ENCODE measurements at regions not wholly inside any gene's neighbourhood (a gene's known extent, or its start where the extent isn't known, plus 50 kb on each side); places are given as distances from the start of the nearest gene placed in this dataset.
A peak's percentile ranks its signal among the peaks of the same experiment; 100 is the strongest.

DNA sequence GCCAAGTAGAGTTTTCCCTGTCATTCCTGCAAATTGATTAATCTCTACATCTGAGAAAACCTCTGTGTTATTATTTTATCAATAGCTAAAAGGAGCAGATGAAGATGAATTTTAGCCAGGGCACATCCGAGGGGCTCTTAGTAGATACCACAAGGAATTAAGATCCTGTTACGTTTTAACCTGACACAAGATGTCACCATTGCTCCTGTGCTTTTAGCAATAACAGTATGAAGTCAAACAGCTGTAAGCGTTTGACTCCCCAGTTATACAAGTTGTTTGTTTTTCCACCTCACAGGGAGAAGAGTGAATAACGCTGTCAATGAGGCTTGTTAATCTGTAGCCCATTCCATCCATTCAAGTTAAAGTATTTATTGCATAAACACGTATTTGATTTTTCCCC, 76.0 kb upstream of the AP1S2 start:
- FAIRE-seq (no peak), DNase-seq (ENCODE audit: low spot score in 2 of 2) (no peak)

DNA sequence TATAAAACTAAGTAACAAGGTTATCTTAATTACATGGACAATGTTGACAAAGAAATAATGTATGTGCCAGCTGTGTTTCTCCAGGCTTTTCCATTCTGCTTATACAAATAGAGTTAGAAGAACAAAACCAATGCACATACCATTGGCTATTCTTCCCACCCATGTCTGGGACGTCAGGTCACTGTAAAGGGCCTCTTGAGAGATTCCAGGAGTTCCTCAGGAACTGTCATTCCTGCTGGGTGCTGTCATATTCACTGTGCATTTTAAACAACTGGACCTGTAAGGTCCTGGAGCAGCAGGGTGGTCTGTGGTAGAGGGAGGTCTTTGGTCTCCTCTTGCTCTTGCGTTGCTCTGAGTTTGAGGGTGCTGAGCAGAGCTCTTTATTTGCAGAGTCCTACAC, 74.6 kb upstream of the AP1S2 start:
- FAIRE-seq (no peak), DNase-seq (ENCODE audit: low spot score in 2 of 2) (no peak)

- DNase-seq (ENCODE audit: low spot score in 2 of 2) (no peak), FAIRE-seq (no peak)
Measured at GRCh38 chrX:15926622-15927021, 72.0 kb upstream of the AP1S2 start.

GRCh38 chrX:15918003-15918402, 63.4 kb upstream of the AP1S2 start:
- FAIRE-seq (no peak), DNase-seq (ENCODE audit: low spot score in 2 of 2) (no peak)

DNA sequence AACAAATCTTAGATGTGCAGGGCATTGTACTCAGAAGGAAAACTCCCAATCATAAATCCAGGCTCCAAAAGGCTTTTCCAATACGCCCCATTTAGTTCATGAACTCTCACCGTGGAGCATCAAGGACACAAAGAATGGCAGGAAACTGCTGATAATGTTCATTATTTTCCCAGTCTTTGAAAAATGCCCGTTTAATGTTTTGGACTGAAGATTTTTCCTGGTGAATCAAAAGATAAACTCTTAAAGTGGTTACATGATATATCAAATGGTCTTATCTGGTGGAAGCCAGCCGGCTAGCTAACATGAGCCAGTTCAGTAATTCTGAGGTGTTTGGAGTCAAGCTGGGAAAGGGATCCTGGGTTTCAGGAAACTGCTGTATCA, 62.1 kb upstream of the AP1S2 start:
- DNase-seq (ENCODE audit: low spot score in 2 of 2) (no peak), FAIRE-seq (no peak)

- no peak for FAIRE-seq
Measured at GRCh38 chrX:15915959-15916703, 61.5 kb upstream of the AP1S2 start.

GRCh38 chrX:15914486-15914885, 59.9 kb upstream of the AP1S2 start:
- DNase-seq (ENCODE audit: low spot score in 2 of 2) = no peak
- FAIRE-seq = no peak

More at GRCh38 chrX:15915959-15916703, 61.5 kb upstream of the AP1S2 start:
- DNase-seq (ENCODE audit: low spot score in 2 of 2) = no peak

- DNase-seq (ENCODE audit: low spot score in 2 of 2) = no peak
- FAIRE-seq = no peak
Measured at GRCh38 chrX:15913146-15913545, 58.5 kb upstream of the AP1S2 start.

GRCh38 chrX:15911734-15912550, 57.3 kb upstream of the AP1S2 start:
- no peak for DNase-seq (ENCODE audit: low spot score in 2 of 2)
- no peak for FAIRE-seq

- DNase-seq (ENCODE audit: low spot score in 2 of 2) (no peak), FAIRE-seq (no peak)
Measured at GRCh38 chrX:15909605-15910004, 55.0 kb upstream of the AP1S2 start.

DNA sequence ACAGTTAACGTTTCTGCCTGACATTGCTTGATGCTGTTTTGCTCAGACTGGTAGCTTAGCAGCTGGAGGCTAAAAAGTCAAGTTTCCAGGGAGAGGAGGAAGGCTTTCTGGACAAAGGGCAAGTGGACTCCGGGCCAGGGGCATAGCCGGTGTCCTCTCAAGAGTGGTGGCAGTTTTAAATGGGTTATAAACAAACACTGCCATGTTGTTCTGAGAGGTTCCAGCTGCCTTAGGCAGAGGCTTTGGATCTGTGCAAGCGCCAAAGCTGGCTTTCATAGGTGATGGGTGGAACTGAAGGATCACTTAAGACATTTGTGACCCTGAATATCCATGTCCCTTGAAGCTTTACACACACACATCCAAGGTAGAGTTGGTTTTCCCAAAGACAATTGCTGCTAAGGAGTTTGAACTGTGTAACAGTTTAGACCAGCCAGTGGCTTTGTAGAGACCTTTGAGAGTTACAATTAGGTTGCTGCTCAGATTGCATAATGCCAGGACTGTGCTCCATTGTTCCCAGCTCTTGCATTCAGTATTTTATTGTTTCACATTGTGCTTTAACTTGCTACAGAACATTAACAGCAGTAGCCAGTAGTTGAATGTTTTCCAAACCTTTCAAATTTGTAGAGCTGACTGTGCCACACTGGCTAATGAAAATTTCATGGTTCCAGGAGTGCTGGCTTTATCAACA, 54.1 kb upstream of the AP1S2 start:
- no peak for DNase-seq (ENCODE audit: low spot score in 2 of 2)
- no peak for FAIRE-seq

GRCh38 chrX:15906041-15906943, 51.7 kb upstream of the AP1S2 start:
- DNase-seq (ENCODE audit: low spot score in 2 of 2) (no peak), FAIRE-seq (no peak)

Small RNAs in the stretch of these regions (small RNA-seq; reads per million reads assigned to genes)
- gene RNU5F-7P = 0.28 reads per million, percentile 10 among the genes with 10 or more reads in this experiment
